ENCODE measurements at regions not wholly inside any gene's neighbourhood (a gene's known extent, or its start where the extent isn't known, plus 50 kb on each side); places are given as distances from the start of the nearest gene placed in this dataset.
"Not testable (repeated sequence)": the region's sequence is repeated elsewhere in the genome, so short reads cannot be mapped to it uniquely, and the experiment has no call there.

DNA sequence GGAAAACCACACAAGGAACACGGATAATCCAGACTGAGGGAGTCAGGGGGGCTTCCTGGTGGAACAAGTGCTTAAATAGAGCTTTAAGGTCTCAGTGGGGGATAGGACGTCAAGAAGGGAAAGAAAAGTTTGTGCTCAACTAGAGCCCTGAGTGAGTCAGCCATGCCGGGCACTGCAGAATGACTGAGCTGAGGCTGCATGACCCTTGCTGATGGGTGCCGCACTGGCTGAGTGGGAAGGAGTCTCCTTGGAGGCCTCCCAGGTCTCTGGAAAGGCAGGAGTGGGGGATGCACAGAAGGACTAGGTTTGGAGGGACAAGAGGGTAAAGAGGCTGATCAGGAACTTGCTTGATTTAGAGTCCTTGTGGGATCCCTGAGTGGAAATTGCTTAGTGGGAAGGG, 150.3 kb downstream of the RPLP1 start:
- no peak for DNase-seq

DNA sequence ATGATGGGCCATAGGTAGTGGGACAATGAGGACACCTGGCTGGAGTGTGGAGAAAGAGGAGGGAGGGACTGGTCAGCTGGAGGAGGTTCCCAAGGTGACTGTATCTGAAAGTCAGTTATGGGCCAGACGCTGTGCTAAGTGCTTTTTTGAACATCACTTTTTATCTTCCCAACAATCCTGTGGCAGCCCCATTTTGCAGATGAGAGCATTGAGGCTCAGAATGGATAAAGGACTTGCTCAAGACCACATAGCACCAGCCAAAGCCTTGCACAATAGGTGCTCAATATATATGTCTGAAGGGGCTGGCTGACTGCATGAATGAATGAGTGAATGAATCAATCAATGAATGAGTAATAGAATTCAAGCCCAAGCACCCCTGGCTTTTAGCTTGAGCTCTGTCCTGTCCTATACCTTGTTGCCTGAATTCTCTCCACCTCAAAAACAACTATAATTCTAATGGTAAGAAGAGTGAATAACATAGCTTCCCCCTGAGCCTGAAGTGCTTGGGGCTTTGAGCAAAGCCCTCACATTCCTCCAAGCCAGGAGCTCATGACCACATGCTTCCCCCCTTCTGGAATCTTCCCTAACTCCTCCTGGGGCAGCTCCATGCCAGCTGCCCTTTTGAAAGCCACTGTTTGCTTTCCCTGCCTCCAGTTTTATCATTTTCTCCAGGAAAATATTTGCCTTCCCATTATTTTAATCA, 150.9 kb downstream of the RPLP1 start:
- DNase-seq, result no peak

DNA sequence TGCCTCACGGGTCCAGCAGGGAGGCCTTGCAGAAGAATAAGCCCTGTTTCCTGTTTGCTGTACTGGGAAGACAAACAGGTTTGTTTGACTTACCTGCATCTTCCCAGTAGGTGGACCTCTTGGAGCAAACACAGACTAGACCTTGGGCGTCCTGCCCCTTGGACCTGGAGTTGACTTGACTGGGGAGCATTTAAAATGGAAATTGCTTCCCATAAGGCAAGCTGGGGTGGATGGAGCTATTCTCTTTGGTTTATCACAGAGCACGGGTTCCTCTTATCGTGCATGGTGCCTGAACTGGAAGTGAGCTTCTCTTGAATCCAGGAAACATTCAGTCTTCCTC, 151.4 kb downstream of the RPLP1 start:
- DNase-seq, result no peak

- no peak for DNase-seq
These were observed 153.5 kb downstream of the RPLP1 start for GRCh38 chr15:69606144-69606543.

GRCh38 chr15:69606921-69607500, 154.4 kb downstream of the RPLP1 start:
- DNase-seq, result no peak

DNA sequence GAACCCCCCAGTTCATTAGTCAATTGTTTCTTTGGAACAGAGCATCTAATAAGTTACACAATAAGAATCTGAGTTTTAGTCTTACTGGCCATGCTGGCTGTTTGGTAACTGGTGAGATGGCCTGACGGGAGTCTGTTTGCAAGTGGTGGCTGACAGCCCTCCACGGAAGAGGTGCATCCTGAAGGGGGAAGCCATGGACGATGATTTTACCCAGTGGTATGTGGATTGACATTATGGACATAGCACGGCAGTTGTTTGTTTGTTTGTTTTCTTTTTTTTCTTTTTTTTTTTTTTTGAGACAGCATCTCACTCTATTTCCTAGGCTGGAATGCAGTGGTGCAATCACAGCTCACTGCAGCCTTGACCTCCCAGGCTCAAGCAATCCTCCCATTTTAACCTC, 156.0 kb downstream of the RPLP1 start:
- DNase-seq, result no peak

DNA sequence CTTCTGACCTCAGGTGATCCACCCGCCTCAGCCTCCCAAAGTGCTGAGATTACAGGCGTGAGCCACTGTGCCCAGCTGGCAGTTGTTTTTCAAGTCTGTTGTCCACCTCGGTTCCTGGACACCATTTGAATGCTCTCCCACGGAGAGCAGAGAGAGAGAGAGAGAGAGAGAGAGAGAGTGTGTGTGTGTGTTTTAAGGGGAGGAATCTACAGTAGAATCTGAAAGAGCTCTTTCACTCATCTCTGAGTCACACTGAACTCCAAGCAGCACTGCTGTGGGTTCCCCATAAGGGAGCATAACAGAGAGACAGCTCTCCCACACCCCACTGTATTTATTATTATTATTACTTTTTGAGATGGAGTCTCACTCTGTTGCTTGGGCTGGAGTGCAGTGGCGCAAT, 156.6 kb downstream of the RPLP1 start:
- no peak for DNase-seq

DNA sequence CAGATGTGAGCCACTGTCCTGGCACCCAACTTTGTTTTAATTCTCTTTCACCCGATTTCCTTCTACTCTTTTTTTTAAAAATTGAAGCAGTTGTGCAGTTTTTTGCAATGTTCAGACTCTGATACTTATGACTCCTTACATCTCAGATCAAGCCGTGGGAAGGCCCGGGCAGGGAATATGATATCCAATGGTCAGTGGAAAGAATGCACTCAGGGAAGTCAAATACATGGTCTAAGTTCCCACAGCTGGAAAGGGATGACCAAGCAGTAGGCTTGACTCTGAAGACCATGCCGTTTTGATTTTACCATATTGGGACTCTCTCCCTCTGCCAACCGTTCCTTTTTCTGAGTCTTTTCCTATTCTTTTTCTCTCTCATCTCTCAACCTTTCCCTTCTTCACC, 157.2 kb downstream of the RPLP1 start:
- no peak for DNase-seq

GRCh38 chr15:69610277-69610676, 157.7 kb downstream of the RPLP1 start:
- DNase-seq, result no peak

DNA sequence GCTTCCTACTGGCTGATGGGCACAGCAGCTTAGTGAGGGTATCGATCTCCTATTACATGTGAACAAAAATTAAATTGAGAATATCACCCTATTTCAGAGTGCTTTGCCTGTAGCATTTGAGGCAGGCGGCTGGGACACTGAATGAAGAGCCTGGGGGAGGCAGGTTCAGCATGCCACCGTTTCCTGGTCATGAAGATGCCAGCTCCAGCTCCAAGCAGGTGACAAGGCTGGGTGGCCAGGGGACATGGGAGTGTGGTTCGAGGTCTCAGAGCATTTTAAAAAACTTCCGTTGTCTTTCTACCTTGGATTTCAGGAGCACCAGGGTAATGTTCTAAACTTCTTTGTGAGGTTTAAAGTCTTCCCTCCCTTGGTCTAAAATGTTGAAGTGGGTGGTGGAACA, 158.2 kb downstream of the RPLP1 start:
- DNase-seq, result no peak

DNA sequence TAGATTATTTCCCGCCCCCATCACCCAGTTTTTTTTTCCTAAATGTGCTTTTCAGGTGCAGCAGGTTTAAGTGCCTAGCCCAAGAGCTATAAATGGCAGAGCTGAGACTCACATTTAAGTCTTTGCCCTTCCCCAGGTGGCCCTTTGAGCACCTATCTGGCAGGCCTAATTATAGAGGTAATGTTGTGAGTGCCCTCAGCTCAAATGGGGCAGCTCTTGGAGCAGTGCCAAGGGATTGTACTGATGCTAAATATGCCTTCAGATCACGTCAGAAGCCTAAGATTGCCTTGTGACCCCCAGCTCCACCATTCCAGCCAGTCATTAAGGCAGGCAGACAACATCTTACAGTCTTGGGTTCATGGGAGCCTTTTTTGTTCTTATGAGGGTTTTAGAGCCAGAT, 159.5 kb downstream of the RPLP1 start:
- DNase-seq, result no peak

- no peak for DNase-seq
These were observed 160.6 kb downstream of the RPLP1 start for GRCh38 chr15:69613182-69613581.

- DNase-seq, result no peak
These were observed 161.4 kb downstream of the RPLP1 start for GRCh38 chr15:69613988-69614387.

GRCh38 chr15:69615736-69616135, 163.1 kb downstream of the RPLP1 start:
- DNase-seq, result no peak

GRCh38 chr15:69616558-69616957, 163.9 kb downstream of the RPLP1 start:
- DNase-seq, result no peak

GRCh38 chr15:69617144-69617543, 164.5 kb downstream of the RPLP1 start:
- not testable (repeated sequence) for DNase-seq

GRCh38 chr15:69623392-69624154, 171.0 kb downstream of the RPLP1 start:
- DNase-seq, result no peak

- no peak for DNase-seq
These were observed 171.5 kb downstream of the RPLP1 start for GRCh38 chr15:69624155-69624520.

- DNase-seq, result no peak
These were observed 172.2 kb downstream of the RPLP1 start for GRCh38 chr15:69624816-69625215.

GRCh38 chr15:69625328-69625727, 172.7 kb downstream of the RPLP1 start:
- no peak for DNase-seq

- DNase-seq, result no peak
These were observed 173.8 kb downstream of the RPLP1 start for GRCh38 chr15:69626095-69627066.

DNA sequence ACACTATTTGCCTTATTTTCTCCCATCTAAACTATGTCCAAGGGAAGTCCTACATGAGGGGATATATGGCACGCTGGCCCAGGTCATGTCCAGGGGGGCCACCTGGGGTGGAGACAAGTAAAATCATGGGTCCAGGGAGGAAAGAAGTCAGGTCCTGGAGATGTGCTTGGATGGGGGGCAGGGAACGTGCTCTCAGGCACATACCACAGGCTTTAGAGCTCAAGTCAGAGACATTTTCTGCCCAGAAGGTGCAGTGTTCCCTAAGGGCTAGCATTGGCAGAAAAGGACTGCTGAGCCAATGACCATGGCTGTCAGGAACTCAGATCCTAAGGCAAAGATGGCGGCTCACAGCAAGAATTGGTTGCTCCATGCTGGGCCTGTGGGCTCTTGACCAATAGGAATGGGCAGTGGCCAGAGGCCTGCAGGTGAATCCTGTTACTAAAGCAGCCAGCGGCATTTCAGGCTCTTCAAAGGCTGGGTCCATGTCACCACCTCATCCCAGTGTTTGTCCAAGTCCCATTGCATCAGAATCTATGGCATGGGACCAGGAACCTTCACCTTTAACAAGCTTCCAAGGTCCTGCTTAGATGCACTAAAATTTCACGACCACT, 175.0 kb downstream of the RPLP1 start:
- no peak for DNase-seq

All from T-helper 9 cell (primary cell).